ENCODE measurements at regions not wholly inside any gene's neighbourhood (a gene's known extent, or its start where the extent isn't known, plus 50 kb on each side); places are given as distances from the start of the nearest gene placed in this dataset.
A peak's percentile ranks its signal among the peaks of the same experiment; 100 is the strongest.

DNA sequence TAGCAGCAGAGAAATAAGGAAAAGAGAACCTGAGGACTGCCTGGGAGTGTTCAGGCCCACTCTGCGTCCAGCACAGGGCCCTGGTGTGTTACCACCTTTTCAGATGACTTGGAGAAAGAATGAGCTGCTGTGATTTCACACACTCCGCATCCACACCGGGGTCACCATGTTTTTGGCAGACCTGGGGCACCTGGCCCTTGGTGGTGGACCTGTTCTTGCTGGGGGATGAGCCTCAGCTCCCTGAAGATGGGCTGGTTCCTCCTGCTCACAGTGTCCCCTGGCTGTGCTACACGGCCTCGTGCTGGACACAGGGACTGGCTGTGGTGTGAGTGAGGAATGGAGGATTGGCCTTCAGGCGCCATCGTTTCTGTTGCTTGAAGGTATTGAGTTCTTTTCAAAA, 1381.4 kb downstream of the TBC1D22A start:
- no peak for DNase-seq (ENCODE audit: low spot score)

GRCh38 chr22:48142388-48142787, 1379.9 kb downstream of the TBC1D22A start:
- DNase-seq (ENCODE audit: low spot score), result no peak

DNA sequence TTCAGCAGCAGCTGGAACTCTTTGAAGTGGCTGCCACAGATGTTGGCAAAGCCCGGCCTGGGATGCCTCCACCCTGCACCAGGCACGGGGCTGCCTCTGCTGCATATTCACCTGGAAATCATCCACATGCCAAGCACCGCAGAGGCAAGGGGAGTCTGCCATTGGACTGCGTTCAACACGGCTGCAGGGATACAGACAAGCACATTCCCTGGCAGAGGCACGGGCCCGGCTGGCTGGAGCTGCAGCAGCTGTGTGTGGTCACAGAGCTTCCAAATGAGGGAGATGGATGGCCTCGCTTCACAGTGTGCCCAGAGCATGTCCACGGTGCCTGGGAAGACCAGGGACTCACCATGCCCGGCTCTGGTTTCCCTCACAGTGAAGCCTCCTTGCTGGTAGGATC, 1378.9 kb downstream of the TBC1D22A start:
- no peak for DNase-seq (ENCODE audit: low spot score)

GRCh38 chr22:48140261-48140813, 1377.9 kb downstream of the TBC1D22A start:
- no peak for DNase-seq (ENCODE audit: low spot score)

DNA sequence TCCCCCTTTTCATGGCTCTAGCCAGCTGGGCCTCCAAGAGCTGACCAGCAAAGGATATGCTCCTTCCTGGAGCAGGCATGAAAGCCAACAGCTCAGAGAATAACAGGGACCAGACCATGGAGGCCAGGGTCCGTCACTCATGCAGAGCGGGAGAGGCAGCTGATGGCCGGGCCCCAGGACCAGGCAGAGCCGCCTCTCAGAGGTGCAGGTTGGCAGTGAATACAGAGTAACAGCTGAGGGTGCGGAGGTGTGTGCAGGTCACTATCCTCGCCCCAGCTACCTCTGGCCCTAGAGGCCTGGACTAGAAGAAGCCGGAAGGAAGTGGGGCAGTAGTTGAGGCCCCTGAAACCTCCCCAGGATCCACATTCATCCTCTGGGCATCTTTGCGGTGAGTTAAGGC, 1377.3 kb downstream of the TBC1D22A start:
- DNase-seq (ENCODE audit: low spot score), result no peak

DNA sequence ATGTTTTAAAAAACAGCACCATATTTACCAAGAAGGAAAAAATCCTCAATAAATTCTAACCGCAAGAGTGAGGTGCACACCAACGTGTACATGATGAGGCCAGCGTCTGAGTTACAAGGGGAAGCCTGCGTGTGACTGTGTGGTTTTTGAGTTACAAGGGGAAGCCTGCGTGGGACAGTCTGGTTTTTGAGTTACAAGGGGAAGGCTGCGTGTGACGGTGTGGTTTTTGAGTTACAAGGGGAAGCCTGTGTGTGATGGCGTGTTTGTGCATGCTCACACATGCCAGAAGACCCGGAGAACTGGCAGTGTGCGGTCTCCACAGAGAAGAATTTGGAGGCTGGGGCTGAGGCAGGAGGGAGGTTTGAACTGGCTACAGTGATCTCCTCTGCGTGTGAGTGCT, 1376.4 kb downstream of the TBC1D22A start:
- no peak for DNase-seq (ENCODE audit: low spot score)

DNA sequence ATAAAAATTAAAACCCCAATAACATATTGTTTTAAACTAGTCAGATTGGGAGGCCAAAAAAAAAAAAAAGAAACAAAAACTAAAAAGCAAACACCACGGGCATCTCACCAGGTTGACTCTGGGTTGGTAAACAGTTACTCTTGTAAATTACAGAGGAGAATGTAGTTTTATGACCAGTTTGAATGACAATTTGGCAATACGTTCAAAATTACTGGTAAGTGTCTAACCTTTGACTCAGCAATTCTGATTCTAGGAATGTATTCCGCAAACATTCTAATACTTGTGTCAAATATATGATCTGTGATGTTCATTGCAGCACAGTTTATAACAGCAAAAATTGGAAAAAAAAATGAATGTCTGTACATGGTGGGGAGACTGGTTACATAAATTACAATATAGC, 1376.0 kb downstream of the TBC1D22A start:
- DNase-seq (ENCODE audit: low spot score), result no peak

GRCh38 chr22:48137640-48138039, 1375.2 kb downstream of the TBC1D22A start:
- no peak for DNase-seq (ENCODE audit: low spot score)

GRCh38 chr22:48135592-48135991, 1373.1 kb downstream of the TBC1D22A start:
- DNase-seq (ENCODE audit: low spot score), result no peak

- no peak for DNase-seq (ENCODE audit: low spot score)
These were observed 1363.0 kb downstream of the TBC1D22A start for GRCh38 chr22:48125416-48125815.

DNA sequence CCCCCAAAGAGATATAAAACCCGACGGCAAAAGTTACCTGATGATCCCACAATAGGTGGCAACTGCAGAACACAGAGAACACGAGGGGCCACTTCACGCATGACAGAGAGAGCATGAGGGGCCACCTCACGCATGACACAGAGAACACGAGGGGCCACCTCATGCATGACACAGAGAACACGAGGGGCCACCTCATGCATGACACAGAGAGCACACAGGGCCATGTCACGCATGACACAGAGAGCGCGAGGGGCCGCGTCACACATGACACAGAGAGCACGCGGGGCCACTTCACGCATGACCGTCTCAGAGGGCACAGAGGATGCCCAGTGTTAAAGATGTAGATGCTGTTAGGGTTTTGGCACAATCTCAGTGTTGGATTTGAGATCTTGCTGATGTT, 1359.5 kb downstream of the TBC1D22A start:
- DNase-seq (ENCODE audit: low spot score), result no peak

DNA sequence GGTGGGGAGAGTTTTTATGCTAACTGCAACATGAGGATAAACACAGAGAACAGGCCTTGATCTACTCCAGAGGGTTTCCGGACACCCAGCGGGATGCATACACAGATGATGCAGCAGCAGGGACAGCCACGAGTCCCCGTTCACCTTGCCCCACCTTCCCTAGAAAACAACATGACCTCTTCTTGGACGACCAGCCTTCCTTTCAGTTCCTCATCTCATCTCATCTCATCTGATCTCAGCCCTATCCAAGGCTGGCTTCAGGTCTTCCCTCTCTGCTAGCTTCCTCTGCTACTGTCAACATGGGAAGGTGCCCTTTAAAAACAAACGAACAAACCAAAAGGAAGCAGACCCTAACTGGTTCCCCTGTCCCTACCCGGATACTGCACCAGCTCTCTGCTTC, 1356.2 kb downstream of the TBC1D22A start:
- DNase-seq (ENCODE audit: low spot score), result no peak

GRCh38 chr22:48116871-48117270, 1354.4 kb downstream of the TBC1D22A start:
- no peak for DNase-seq (ENCODE audit: low spot score)

- DNase-seq (ENCODE audit: low spot score), result no peak
These were observed 1350.5 kb downstream of the TBC1D22A start for GRCh38 chr22:48112687-48113521.

GRCh38 chr22:48106715-48107259, 1344.3 kb downstream of the TBC1D22A start:
- DNase-seq (ENCODE audit: low spot score), result no peak

GRCh38 chr22:48106215-48106614, 1343.8 kb downstream of the TBC1D22A start:
- DNase-seq (ENCODE audit: low spot score), result no peak

DNA sequence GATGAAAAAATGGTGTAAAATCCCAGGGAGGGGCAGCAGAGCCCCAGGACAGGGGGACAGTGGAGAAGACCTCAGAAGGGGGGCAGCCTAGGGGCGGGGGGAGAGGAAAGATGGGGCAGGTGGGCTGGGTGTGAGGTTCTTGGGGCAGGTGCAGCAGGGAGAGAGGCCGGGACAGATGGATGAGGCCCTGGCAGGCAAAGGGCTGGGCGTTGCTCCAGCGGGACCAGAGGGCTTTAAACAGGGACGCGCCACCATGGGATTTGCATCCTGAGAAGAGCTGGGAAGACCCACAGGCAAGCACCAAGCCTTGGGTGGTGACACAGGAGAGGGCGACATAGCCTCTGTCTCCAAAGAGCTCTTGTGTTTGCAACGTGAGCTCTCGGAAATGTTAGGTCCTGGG, 1342.8 kb downstream of the TBC1D22A start:
- DNase-seq (ENCODE audit: low spot score), result no peak

DNA sequence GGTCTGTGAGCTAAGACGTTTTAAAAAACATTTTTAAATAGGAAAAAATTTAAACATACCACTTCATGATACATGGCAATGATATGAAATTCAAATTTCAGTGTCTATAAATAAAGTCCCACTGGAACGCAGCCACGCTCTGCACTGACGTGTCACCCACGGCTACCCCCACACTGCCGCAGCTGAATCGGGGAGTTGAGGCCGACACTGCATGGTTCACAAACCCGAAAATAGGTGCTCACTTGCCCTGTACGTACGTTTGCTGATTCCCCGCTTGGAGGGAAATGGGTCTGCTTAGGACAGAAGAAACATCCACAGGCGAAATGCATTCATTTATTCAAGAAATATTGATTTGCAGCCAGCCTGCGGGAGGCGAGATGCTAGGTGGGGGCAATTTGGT, 1342.3 kb downstream of the TBC1D22A start:
- peak; percentile 59 for DNase-seq (ENCODE audit: low spot score)

GRCh38 chr22:48104102-48104738, 1341.8 kb downstream of the TBC1D22A start:
- no peak for DNase-seq (ENCODE audit: low spot score)

GRCh38 chr22:48103126-48103875, 1340.9 kb downstream of the TBC1D22A start:
- no peak for DNase-seq (ENCODE audit: low spot score)

- DNase-seq (ENCODE audit: low spot score), result no peak
These were observed 1340.1 kb downstream of the TBC1D22A start for GRCh38 chr22:48102581-48102980.

DNA sequence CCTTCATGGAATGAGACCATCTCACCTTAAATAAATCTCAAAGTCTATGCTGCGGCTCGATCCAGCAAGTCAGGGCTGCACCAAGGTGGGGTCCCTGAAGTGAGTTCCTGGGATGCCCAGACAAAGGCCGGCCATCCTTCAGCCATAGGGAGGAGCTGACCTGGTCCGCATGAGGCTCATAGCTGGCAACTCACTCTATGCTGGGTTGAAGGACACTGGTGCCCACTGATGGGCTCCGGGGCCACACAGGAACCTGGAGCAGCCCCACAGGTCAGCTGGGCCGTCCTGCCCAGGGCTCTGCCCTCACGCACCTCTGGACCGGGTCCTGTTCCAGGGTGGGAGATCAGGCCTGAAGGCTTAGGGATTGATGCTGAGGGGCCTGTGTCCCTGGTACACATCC, 1339.3 kb downstream of the TBC1D22A start:
- DNase-seq (ENCODE audit: low spot score), result no peak
